ENCODE measurements at regions not wholly inside any gene's neighbourhood (a gene's known extent, or its start where the extent isn't known, plus 50 kb on each side); places are given as distances from the start of the nearest gene placed in this dataset.

DNA sequence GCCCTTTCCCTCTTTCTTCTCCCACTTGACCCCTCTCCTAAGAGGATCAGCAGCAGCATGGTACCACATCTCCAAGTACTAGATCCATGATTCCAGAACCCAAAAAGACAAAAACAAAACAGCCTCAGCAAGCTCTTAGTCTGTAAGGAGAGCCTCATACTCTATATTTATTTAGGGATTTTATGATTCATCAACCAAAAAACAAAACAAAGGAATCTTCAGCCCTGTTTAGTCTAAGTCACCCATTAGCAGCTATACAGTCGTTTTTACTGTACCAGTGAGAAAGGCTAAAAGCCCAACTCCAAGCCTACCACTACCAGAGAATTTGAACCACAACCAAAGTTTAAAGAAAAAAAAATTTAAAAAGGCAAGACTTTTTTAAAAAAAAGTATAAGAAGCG lies 1020.3 kb upstream of the CADM2 start:
- TF ChIP-seq EZH2 (IDR thresholded peaks at IDR 0.05; ENCODE audit: insufficient read depth, low read length) = no peak
- TF ChIP-seq, protein P1, sequence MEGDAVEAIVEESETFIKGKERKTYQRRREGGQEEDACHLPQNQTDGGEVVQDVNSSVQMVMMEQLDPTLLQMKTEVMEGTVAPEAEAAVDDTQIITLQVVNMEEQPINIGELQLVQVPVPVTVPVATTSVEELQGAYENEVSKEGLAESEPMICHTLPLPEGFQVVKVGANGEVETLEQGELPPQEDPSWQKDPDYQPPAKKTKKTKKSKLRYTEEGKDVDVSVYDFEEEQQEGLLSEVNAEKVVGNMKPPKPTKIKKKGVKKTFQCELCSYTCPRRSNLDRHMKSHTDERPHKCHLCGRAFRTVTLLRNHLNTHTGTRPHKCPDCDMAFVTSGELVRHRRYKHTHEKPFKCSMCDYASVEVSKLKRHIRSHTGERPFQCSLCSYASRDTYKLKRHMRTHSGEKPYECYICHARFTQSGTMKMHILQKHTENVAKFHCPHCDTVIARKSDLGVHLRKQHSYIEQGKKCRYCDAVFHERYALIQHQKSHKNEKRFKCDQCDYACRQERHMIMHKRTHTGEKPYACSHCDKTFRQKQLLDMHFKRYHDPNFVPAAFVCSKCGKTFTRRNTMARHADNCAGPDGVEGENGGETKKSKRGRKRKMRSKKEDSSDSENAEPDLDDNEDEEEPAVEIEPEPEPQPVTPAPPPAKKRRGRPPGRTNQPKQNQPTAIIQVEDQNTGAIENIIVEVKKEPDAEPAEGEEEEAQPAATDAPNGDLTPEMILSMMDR (IDR thresholded peaks at IDR 0.05; ENCODE audit: insufficient read depth, low read depth, low read length) = no peak
